ENCODE measurements at regions not wholly inside any gene's neighbourhood (a gene's known extent, or its start where the extent isn't known, plus 50 kb on each side); places are given as distances from the start of the nearest gene placed in this dataset.

DNA sequence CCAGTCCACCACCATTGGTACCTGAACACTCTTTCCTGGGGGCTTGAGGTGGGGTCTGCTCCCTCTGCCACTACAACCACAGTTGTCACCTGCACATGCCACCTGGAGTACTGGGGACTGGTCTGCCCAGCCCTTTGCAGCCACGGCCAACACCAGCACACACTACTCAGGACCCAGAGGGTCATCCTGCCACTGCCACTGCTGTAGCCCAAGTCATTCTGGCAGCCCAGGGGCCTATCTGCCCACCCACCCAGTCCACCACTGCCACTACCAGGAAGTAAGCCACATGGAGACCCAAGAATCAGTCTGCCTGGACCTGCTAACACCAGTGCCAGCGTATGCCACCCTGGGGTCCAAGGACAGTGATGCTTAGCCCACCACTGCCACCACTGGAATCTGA, 302.4 kb upstream of the TRPC7 start:
- H3K4me3 ChIP-seq = no peak overlapping the region
- ATAC-seq (peak in 1 of 2 donors; percentile 13), DNase-seq (no peak)
- no peaks in the 10 kb centered on the region for H3K4me1 ChIP-seq
- no peak overlapping the region for H3K27ac ChIP-seq
- H3K9me3 ChIP-seq = no peaks in the 10 kb centered on the region
- TF ChIP-seq, protein P1, sequence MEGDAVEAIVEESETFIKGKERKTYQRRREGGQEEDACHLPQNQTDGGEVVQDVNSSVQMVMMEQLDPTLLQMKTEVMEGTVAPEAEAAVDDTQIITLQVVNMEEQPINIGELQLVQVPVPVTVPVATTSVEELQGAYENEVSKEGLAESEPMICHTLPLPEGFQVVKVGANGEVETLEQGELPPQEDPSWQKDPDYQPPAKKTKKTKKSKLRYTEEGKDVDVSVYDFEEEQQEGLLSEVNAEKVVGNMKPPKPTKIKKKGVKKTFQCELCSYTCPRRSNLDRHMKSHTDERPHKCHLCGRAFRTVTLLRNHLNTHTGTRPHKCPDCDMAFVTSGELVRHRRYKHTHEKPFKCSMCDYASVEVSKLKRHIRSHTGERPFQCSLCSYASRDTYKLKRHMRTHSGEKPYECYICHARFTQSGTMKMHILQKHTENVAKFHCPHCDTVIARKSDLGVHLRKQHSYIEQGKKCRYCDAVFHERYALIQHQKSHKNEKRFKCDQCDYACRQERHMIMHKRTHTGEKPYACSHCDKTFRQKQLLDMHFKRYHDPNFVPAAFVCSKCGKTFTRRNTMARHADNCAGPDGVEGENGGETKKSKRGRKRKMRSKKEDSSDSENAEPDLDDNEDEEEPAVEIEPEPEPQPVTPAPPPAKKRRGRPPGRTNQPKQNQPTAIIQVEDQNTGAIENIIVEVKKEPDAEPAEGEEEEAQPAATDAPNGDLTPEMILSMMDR (IDR thresholded peaks at IDR 0.05) = no peak
- intact Hi-C loops (cut with DNase I) = no loop called here
- H3K36me3 ChIP-seq = no peaks in the 10 kb centered on the region
- H3K27me3 ChIP-seq (ENCODE audit: low read depth) = no peaks in the 10 kb centered on the region

DNA sequence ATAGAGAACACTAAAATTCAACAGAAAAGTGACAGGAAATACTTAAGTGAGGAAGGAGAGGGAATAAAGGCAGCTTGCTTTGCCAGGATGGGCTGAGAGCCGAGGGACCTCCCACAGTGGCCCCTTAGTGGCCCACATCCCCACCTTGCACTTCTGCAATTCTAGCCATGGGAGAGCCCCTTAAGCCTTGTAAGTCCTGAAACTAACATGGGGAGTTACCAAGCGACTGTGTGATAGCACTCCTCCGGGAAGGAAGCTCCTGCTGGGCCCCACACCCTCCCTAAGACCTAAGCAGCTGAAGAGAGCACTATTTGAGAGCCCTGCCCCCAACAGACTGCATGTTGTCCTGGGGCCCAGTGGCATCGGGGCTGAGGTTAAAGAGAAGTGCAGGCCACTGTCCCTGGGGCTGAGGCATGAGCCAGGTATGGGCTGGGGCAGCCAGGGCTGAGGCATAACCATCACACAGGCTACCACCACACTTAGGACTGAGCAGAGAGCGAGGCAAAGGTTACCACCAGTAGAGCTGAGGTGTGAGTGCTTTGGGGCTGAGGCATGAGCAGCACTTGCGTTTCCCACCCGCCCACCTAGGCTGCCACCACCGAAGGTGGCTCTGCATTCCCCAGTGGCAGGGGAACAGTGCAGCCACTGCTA, 301.8 kb upstream of the TRPC7 start:
- Histone ChIP-seq H3K9me3 (no peaks in the 10 kb centered on the region), H3K4me3 (no peak overlapping the region), H3K36me3 (no peaks in the 10 kb centered on the region), H3K27ac (no peak overlapping the region), H3K27me3 (ENCODE audit: low read depth) (no peaks in the 10 kb centered on the region), H3K4me1 (no peaks in the 10 kb centered on the region)
- TF ChIP-seq, protein P1 (IDR thresholded peaks at IDR 0.05) = no peak
- ATAC-seq (peak in 1 of 2 donors; percentile 35), DNase-seq (no peak)
- intact Hi-C loops (cut with DNase I) = no loop called here

DNA sequence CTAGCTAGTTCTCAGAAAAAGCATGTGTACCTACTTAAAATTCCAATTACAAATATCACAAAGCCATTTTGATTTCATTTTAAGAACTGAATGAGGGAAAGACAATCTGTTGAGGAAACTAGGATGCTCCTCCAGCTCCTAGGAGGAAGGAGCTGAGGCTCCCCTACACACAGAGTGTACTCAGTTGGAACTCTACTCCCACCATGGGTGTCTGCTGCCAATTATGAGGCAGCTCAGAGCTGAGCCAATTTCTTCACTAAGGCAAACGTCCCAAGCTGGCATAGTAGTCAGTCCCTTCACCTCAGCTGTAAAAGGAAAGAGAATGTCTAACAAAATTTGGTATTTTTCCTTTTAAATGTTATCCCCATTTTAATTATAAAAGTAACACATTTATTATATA, 300.0 kb upstream of the TRPC7 start:
- Histone ChIP-seq H3K4me3 (no peak overlapping the region), H3K9me3 (no peaks in the 10 kb centered on the region), H3K27ac (no peak overlapping the region), H3K27me3 (ENCODE audit: low read depth) (no peaks in the 10 kb centered on the region), H3K36me3 (no peaks in the 10 kb centered on the region), H3K4me1 (no peaks in the 10 kb centered on the region)
- no peak for ATAC-seq
- TF ChIP-seq, protein P1 (IDR thresholded peaks at IDR 0.05) = no peak
- intact Hi-C loops (cut with DNase I) = no loop called here
- no peak for DNase-seq

DNA sequence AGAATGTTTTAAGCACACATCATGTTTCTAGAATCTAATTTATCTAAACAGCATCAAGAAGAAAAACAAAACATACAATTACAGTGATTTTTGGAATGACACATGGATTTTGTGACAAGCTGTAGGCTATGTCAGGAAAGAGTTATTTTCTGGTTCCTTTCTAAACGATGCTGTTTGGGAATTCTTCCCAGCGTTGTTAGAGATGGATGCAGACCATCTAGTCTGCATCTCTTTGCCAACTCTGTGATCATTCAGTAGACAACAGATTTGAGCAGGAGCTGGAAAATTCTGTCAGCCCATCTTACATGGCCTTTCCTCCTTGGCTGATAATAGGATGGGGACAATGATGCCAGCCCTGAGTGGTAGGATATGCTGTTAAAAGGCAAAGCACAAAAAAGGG, 295.7 kb upstream of the TRPC7 start:
- no peak for ATAC-seq
- Histone ChIP-seq H3K36me3 (no peaks in the 10 kb centered on the region), H3K27me3 (ENCODE audit: low read depth) (no peaks in the 10 kb centered on the region), H3K4me3 (no peak overlapping the region), H3K27ac (no peak overlapping the region), H3K9me3 (no peaks in the 10 kb centered on the region), H3K4me1 (no peaks in the 10 kb centered on the region)
- TF ChIP-seq, protein P1 (IDR thresholded peaks at IDR 0.05) = no peak
- no peak for DNase-seq
- intact Hi-C loops (cut with DNase I) = no loop called here

DNA sequence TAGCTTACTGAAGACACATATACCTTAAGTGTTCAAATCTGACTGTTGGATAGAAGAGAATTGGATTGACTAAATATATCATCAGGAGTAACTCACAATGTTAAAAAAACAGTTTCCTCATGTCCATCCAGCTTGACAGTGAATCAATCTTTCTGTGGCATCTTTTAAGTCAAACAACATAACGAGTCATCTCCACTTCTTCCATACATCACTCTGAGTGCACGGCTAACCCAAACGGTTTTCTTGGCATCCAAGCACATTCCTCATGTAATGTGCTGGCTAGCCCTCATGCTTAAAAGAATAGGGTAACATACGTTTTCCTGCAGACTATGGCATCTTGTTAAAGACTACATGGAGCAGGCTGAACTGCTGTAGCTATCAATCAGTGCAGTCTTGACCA, 291.5 kb upstream of the TRPC7 start:
- no peaks in the 10 kb centered on the region for H3K36me3 ChIP-seq
- no peak overlapping the region for H3K27ac ChIP-seq
- no peaks in the 10 kb centered on the region for H3K27me3 ChIP-seq (ENCODE audit: low read depth)
- TF ChIP-seq, protein P1 (IDR thresholded peaks at IDR 0.05) = no peak
- intact Hi-C loops (cut with DNase I) = no loop called here
- DNase-seq = no peak
- no peak for ATAC-seq
- no peaks in the 10 kb centered on the region for H3K9me3 ChIP-seq
- no peak overlapping the region for H3K4me3 ChIP-seq
- H3K4me1 ChIP-seq = no peaks in the 10 kb centered on the region
